VCaP (cell line): ENCODE measurements at regions not wholly inside any gene's neighbourhood (a gene's known extent, or its start where the extent isn't known, plus 50 kb on each side); places are given as distances from the start of the nearest gene placed in this dataset.
A peak's percentile ranks its signal among the peaks of the same experiment; 100 is the strongest.

Experiments
- H3K27ac ChIP-seq: fragments of 450-650 bp; 2 replicates; pipeline ENCODE4 v1.5.1; 2017
- CTCF ChIP-seq: fragments of 450-650 bp; conservative IDR thresholded peaks from 2 replicates; pipeline ENCODE4 v1.5.1; 2017; ENCODE audit warnings: mild to moderate bottlenecking, moderate library complexity

GRCh38 chr10:60578217-60578616 lies 188.5 kb upstream of the ANK3 start:
- H3K27ac ChIP-seq, result no peak overlapping the region; the same call in 1 of the 2 replicates
- no peak for TF ChIP-seq CTCF

GRCh38 chr10:60576130-60577069 lies 186.7 kb upstream of the ANK3 start:
- peak overlapping the region; percentile 59 for H3K27ac ChIP-seq

GRCh38 chr10:60575105-60575504 lies 185.4 kb upstream of the ANK3 start:
- no peak for TF ChIP-seq CTCF
- no peak overlapping the region for H3K27ac ChIP-seq

More at GRCh38 chr10:60576130-60577069, 186.7 kb upstream of the ANK3 start:
- no peak for TF ChIP-seq CTCF

GRCh38 chr10:60574388-60574787 lies 184.7 kb upstream of the ANK3 start:
- TF ChIP-seq CTCF, result no peak
- H3K27ac ChIP-seq, result no peak overlapping the region

GRCh38 chr10:60573336-60573735 lies 183.7 kb upstream of the ANK3 start:
- peak overlapping the region; percentile 57 for H3K27ac ChIP-seq
- TF ChIP-seq CTCF, result no peak

- H3K27ac ChIP-seq, result peak overlapping the region; percentile 57
- TF ChIP-seq CTCF, result no peak
These were observed 183.0 kb upstream of the ANK3 start for GRCh38 chr10:60572511-60573194.

GRCh38 chr10:60570896-60571295 lies 181.2 kb upstream of the ANK3 start:
- H3K27ac ChIP-seq, result no peak overlapping the region
- TF ChIP-seq CTCF, result no peak
